GM12878 (cell line): ENCODE measurements at regions not wholly inside any gene's neighbourhood (a gene's known extent, or its start where the extent isn't known, plus 50 kb on each side); places are given as distances from the start of the nearest gene placed in this dataset.

Source experiments
- ATAC-seq: fragments of 200-7000 bp; cut with Tn5 transposase; 3 replicates; pipeline ENCODE4 v1.9.1; 2020; ENCODE audit warnings: mild to moderate bottlenecking, moderate library complexity
- BruUV-seq: library from RNA; stranded (reverse); fragments of 400-500 nt; replicated peaks from 2 replicates; lab custom pipeline; 2021; lab: Mats Ljungman, UMichigan
- CTCF ChIA-PET: fragments of 300-600 bp; sonication (Branson Sonifier 250); formaldehyde crosslinking; extraction: SDS; loops from one replicate; lab custom pipeline; 2021; ENCODE audit warnings: inconsistent platforms; lab: Yijun Ruan, JAX
- POLR2A ChIA-PET: fragments of 350-600 bp; formaldehyde crosslinking; extraction: SDS; loops from one replicate; lab custom pipeline; 2021; ENCODE audit warnings: inconsistent platforms; lab: Charles Lee
- RAD21 ChIA-PET: fragments of 300-600 bp; sonication (Branson Sonifier 250); formaldehyde crosslinking; loops from one replicate; lab custom pipeline; 2023; ENCODE audit warnings: antibody characterized with exemption; ENCODE audit not compliant: unreplicated experiment; lab: Charles Lee
- SMC1A ChIA-PET: fragments of 300-600 bp; sonication (Branson Sonifier 250); formaldehyde crosslinking; loops from one replicate; lab custom pipeline; 2023; ENCODE audit not compliant: unreplicated experiment, uncharacterized antibody; lab: Charles Lee
- DNase-seq: peaks from one replicate; pipeline ENCODE4 v3.0.0-alpha.2; 2011; ENCODE audit warnings: low read depth, low spot score
- FAIRE-seq: peaks from 3 replicates; lab custom pipeline; 2011; peaks lifted over from hg19 to GRCh38; lab: Jason Lieb, UNC
- H2AFZ ChIP-seq: 2 replicates; pipeline ENCODE4 v1.6.0; 2011; ENCODE audit warnings: low read depth, low read length, control low read depth; ENCODE audit not compliant: control insufficient read depth
- H3K27ac ChIP-seq: 2 replicates; pipeline ENCODE4 v1.5.1; 2011; ENCODE audit warnings: control low read depth; ENCODE audit not compliant: control insufficient read depth, insufficient read depth
- H3K27me3 ChIP-seq, 2 experiments: replicated peaks in 1 of 2; 2 replicates each; pipeline versions ENCODE4 v1.6.0 to v1.6.1; 2011; ENCODE audit warnings: low read length in 1 of 2; ENCODE audit not compliant: control insufficient read depth in 2 of 2, insufficient read depth in 2 of 2
- H3K36me3 ChIP-seq, 2 experiments: 2 replicates each; pipeline ENCODE4 v1.5.1; 2011; ENCODE audit warnings: low read length in 1 of 2; ENCODE audit not compliant: control insufficient read depth in 2 of 2, insufficient read depth in 2 of 2
- H3K4me1 ChIP-seq: 2 replicates; pipeline ENCODE4 v1.6.1; 2011; ENCODE audit warnings: mild to moderate bottlenecking, low read length, moderate library complexity, mixed read lengths; ENCODE audit not compliant: control insufficient read depth, insufficient read depth
- H3K4me2 ChIP-seq: 2 replicates; pipeline ENCODE4 v1.6.0; 2011; ENCODE audit warnings: control low read depth; ENCODE audit not compliant: control insufficient read depth, insufficient read depth
- H3K4me3 ChIP-seq: fragments of 200-600 bp; sonication (generic); 2 replicates; pipeline ENCODE4 v1.5.1; 2016
- H3K79me2 ChIP-seq: 2 replicates; pipeline ENCODE4 v1.6.0; 2011; ENCODE audit warnings: low read length; ENCODE audit not compliant: control insufficient read depth, insufficient read depth
- H3K9ac ChIP-seq: 2 replicates; pipeline ENCODE4 v1.8.0; 2011; ENCODE audit warnings: low read length, control low read depth, mixed read lengths; ENCODE audit not compliant: control insufficient read depth, insufficient read depth
- H3K9me3 ChIP-seq: replicated peaks from 3 replicates; pipeline ENCODE4 v1.5.1; 2011; ENCODE audit warnings: mild to moderate bottlenecking, low read length; ENCODE audit not compliant: control insufficient read depth, insufficient read depth
- H4K20me1 ChIP-seq: 2 replicates; pipeline ENCODE4 v1.6.0; 2011; ENCODE audit not compliant: control insufficient read depth, insufficient read depth
- ATF7 ChIP-seq: fragments of 450-650 bp; IDR thresholded peaks from 2 replicates; pipeline ENCODE4 v1.6.1; 2016; ENCODE audit warnings: low read depth, mild to moderate bottlenecking
- CHD2 ChIP-seq: IDR thresholded peaks from 2 replicates; pipeline ENCODE4 v1.6.1; 2011; ENCODE audit warnings: low read depth, low read length, improper control_type of control experiment, borderline replicate concordance
- FOXK2 ChIP-seq: fragments of 450-650 bp; IDR thresholded peaks from 2 replicates; pipeline ENCODE4 v1.6.1; 2017; ENCODE audit warnings: mild to moderate bottlenecking, moderate library complexity
- IKZF1 ChIP-seq: fragments of 450-650 bp; conservative IDR thresholded peaks from 2 replicates; pipeline ENCODE4 v1.6.1; 2017; ENCODE audit warnings: antibody characterized with exemption, mild to moderate bottlenecking
- MEF2A ChIP-seq: IDR thresholded peaks from 2 replicates; pipeline ENCODE4 v1.6.1; 2011; ENCODE audit warnings: low read depth, mild to moderate bottlenecking, low read length, moderate library complexity; ENCODE audit not compliant: insufficient read depth
- MTA2 ChIP-seq: fragments of 450-650 bp; IDR thresholded peaks from 2 replicates; pipeline ENCODE4 v1.6.1; 2016; ENCODE audit warnings: low read depth, mild to moderate bottlenecking, moderate library complexity
- NFYA ChIP-seq: IDR thresholded peaks from 2 replicates; pipeline ENCODE4 v1.6.1; 2011; ENCODE audit warnings: low read depth, mild to moderate bottlenecking, low read length, improper control_type of control experiment, borderline replicate concordance
- POLR2AphosphoS5 ChIP-seq: IDR thresholded peaks from 2 replicates; pipeline ENCODE4 v1.6.1; 2011; ENCODE audit warnings: mild to moderate bottlenecking, low read length, inconsistent platforms
- RCOR1 ChIP-seq: conservative IDR thresholded peaks from 2 replicates; pipeline ENCODE4 v1.6.1; 2012; ENCODE audit warnings: low read depth, low read length, improper control_type of control experiment
- RFX5 ChIP-seq: IDR thresholded peaks from 2 replicates; pipeline ENCODE4 v1.6.1; 2011; ENCODE audit warnings: low read depth, low read length, improper control_type of control experiment
- SIN3A ChIP-seq: IDR thresholded peaks from 2 replicates; pipeline ENCODE4 v1.6.1; 2012; ENCODE audit warnings: low read depth, low read length, improper control_type of control experiment
- SMAD5 ChIP-seq: IDR thresholded peaks from 2 replicates; pipeline ENCODE4 v1.6.1; 2016; ENCODE audit warnings: antibody characterized with exemption, low read depth
- SMC3 ChIP-seq: IDR thresholded peaks from 2 replicates; pipeline ENCODE4 v1.6.1; 2011; ENCODE audit warnings: low read length, improper control_type of control experiment, borderline replicate concordance
- TARDBP ChIP-seq: IDR thresholded peaks from 2 replicates; pipeline ENCODE4 v1.6.1; 2016; ENCODE audit warnings: borderline replicate concordance
- YY1 ChIP-seq: IDR thresholded peaks from 2 replicates; pipeline ENCODE4 v1.6.1; 2011; ENCODE audit warnings: low read depth, mild to moderate bottlenecking, low read length
- WGBS: methylation state at CpG from one replicate; pipeline ENCODE4 v1.1.6; 2016; ENCODE audit warnings: low lambda C conversion rate; ENCODE audit not compliant: insufficient replicate concordance, insufficient coverage; ENCODE audit errors: missing lambda C conversion rate; 5-methylcytosine and 5-hydroxymethylcytosine counted together
- in situ Hi-C: fragments of 300-500 bp; cut with MboI; formaldehyde crosslinking; loops from 9 replicates; pipeline ENCODE4 v1.14.3; 2018; ENCODE audit warnings: mixed read lengths
- intact Hi-C: fragments of 100-400 bp; cut with micrococcal nuclease; formaldehyde crosslinking; loops from one replicate; pipeline ENCODE4 v1.14.2; 2022; ENCODE audit not compliant: unreplicated experiment
- TF ChIP-seq, protein P1 (sequence below): fragments of 450-650 bp; IDR thresholded peaks from 2 replicates; pipeline ENCODE4 v1.6.1; 2017; ENCODE audit warnings: mild to moderate bottlenecking, moderate library complexity
- TF ChIP-seq, protein P2 (sequence below): IDR thresholded peaks from 2 replicates; pipeline ENCODE4 v1.6.1; 2012; ENCODE audit warnings: low read depth, low read length, improper control_type of control experiment
- TF ChIP-seq, protein P3 (sequence below): fragments of 450-650 bp; formaldehyde crosslinking; IDR thresholded peaks from 2 replicates; pipeline ENCODE4 v1.5.0; 2022; ENCODE audit warnings: mild to moderate bottlenecking, missing genetic modification characterization

DNA sequence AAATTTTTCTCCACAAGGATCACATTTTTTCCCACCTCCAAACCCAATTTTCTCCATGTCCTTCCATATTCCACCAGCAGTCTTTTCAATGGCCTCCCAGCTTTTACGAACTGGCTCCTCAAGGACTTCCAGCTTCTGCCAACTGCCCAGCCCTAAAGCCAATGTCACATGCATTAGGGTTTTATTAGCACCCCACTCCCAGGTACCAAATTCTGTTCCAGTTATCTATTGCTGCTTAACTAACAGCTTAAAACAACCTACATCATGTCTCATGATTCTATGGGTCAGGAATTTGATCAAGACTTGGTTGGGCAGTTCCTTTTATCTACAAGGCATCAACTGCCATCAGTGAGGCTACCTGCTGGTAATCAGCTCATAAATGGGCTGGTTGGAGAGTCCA lies 151.3 kb downstream of the SPTSSA start (continued):
- TF ChIP-seq CHD2 (no peak), RFX5 (no peak), RCOR1 (no peak)

DNA sequence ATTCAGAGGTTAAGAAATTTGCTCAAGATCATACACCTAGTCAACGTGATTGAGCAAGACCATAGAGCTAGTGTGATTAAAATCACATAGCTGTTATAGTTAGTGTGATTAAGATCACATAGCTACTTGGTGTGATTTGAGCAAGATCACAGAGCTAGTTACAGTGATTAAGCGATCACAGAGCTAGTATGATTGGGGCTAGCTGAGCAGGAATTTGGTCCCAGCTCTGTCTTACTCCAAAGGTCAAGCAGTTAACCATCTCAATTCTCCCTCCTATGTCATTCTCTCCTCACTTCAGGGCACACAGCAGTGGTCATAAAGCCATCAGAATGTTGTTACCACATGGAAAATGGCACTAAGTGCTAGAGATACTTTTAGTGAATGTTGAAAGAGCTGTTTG lies 158.2 kb downstream of the SPTSSA start:
- BruUV-seq = no TSS peak
- Histone ChIP-seq H3K79me2 (no peaks in the 10 kb centered on the region), H3K27me3 (no peaks in the 10 kb centered on the region), H3K27ac (no peak overlapping the region), H3K4me2 (no peak overlapping the region), H2AFZ (no peak overlapping the region), H3K9ac (no peak overlapping the region), H3K4me1 (no peaks in the 10 kb centered on the region), H4K20me1 (no peaks in the 10 kb centered on the region), H3K36me3 (no peaks in the 10 kb centered on the region), H3K4me3 (no peak overlapping the region), H3K9me3 (no peaks in the 10 kb centered on the region)
- in situ Hi-C loops = loop anchor here (5.0 kb wide), 1 partner anchor 467 kb away; no protein-coding TSS in a partner anchor
- intact Hi-C loops = loop anchor here (10.0 kb wide), 2 partner anchors 209 to 829 kb away; no protein-coding TSS in a partner anchor
- 7% methylated on average over 2 of the region's 2 CpGs for WGBS
- POLR2A ChIA-PET = no interaction called here
- CTCF ChIA-PET = interaction anchor here (0.9 to 7.2 kb wide), 13 partner anchors 19 to 511 kb away, joined by 3 to 76 read pairs (median 3); no protein-coding TSS in a partner anchor
- no peak for ATAC-seq
- no peak for FAIRE-seq
- SMC1A ChIA-PET = interaction anchor here (0.5 to 1.2 kb wide), 9 partner anchors 10 to 1594 kb away, joined by 3 to 4 read pairs (median 3); no protein-coding TSS in a partner anchor
- RAD21 ChIA-PET = interaction anchor here (1.2 to 4.1 kb wide), 4 partner anchors 205 to 628 kb away, joined by 3 to 18 read pairs (median 4); no protein-coding TSS in a partner anchor
- DNase-seq = no peak
- no peak for TF ChIP-seq IKZF1
- no peak for TF ChIP-seq POLR2AphosphoS5
- TF ChIP-seq, protein P1, sequence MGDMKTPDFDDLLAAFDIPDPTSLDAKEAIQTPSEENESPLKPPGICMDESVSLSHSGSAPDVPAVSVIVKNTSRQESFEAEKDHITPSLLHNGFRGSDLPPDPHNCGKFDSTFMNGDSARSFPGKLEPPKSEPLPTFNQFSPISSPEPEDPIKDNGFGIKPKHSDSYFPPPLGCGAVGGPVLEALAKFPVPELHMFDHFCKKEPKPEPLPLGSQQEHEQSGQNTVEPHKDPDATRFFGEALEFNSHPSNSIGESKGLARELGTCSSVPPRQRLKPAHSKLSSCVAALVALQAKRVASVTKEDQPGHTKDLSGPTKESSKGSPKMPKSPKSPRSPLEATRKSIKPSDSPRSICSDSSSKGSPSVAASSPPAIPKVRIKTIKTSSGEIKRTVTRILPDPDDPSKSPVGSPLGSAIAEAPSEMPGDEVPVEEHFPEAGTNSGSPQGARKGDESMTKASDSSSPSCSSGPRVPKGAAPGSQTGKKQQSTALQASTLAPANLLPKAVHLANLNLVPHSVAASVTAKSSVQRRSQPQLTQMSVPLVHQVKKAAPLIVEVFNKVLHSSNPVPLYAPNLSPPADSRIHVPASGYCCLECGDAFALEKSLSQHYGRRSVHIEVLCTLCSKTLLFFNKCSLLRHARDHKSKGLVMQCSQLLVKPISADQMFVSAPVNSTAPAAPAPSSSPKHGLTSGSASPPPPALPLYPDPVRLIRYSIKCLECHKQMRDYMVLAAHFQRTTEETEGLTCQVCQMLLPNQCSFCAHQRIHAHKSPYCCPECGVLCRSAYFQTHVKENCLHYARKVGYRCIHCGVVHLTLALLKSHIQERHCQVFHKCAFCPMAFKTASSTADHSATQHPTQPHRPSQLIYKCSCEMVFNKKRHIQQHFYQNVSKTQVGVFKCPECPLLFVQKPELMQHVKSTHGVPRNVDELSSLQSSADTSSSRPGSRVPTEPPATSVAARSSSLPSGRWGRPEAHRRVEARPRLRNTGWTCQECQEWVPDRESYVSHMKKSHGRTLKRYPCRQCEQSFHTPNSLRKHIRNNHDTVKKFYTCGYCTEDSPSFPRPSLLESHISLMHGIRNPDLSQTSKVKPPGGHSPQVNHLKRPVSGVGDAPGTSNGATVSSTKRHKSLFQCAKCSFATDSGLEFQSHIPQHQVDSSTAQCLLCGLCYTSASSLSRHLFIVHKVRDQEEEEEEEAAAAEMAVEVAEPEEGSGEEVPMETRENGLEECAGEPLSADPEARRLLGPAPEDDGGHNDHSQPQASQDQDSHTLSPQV = no peak
- no peak for TF ChIP-seq MEF2A
- no peak for TF ChIP-seq MTA2
- TF ChIP-seq SMC3 = no peak
- TF ChIP-seq TARDBP = no peak
- no peak for TF ChIP-seq ATF7
- TF ChIP-seq, protein P2, sequence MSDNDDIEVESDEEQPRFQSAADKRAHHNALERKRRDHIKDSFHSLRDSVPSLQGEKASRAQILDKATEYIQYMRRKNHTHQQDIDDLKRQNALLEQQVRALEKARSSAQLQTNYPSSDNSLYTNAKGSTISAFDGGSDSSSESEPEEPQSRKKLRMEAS = no peak
- no peak for TF ChIP-seq NFYA
- TF ChIP-seq, protein P3, sequence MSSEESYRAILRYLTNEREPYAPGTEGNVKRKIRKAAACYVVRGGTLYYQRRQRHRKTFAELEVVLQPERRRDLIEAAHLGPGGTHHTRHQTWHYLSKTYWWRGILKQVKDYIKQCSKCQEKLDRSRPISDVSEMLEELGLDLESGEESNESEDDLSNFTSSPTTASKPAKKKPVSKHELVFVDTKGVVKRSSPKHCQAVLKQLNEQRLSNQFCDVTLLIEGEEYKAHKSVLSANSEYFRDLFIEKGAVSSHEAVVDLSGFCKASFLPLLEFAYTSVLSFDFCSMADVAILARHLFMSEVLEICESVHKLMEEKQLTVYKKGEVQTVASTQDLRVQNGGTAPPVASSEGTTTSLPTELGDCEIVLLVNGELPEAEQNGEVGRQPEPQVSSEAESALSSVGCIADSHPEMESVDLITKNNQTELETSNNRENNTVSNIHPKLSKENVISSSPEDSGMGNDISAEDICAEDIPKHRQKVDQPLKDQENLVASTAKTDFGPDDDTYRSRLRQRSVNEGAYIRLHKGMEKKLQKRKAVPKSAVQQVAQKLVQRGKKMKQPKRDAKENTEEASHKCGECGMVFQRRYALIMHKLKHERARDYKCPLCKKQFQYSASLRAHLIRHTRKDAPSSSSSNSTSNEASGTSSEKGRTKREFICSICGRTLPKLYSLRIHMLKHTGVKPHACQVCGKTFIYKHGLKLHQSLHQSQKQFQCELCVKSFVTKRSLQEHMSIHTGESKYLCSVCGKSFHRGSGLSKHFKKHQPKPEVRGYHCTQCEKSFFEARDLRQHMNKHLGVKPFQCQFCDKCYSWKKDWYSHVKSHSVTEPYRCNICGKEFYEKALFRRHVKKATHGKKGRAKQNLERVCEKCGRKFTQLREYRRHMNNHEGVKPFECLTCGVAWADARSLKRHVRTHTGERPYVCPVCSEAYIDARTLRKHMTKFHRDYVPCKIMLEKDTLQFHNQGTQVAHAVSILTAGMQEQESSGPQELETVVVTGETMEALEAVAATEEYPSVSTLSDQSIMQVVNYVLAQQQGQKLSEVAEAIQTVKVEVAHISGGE (CRISPR knock-in tag) = no peak
- no peak for TF ChIP-seq FOXK2
- no peak for TF ChIP-seq SIN3A
- no peak for TF ChIP-seq SMAD5
- no peak for TF ChIP-seq YY1
